Cerebellar nuclear complex (tissue), 1 donor: ENCODE measurements at regions not wholly inside any gene's neighbourhood (a gene's known extent, or its start where the extent isn't known, plus 50 kb on each side); places are given as distances from the start of the nearest gene placed in this dataset.

Source experiments
- DNase-seq, 2 experiments: peaks; one replicate each; lab custom pipeline; 2025; lab: John Stamatoyannopoulos, UW

DNA sequence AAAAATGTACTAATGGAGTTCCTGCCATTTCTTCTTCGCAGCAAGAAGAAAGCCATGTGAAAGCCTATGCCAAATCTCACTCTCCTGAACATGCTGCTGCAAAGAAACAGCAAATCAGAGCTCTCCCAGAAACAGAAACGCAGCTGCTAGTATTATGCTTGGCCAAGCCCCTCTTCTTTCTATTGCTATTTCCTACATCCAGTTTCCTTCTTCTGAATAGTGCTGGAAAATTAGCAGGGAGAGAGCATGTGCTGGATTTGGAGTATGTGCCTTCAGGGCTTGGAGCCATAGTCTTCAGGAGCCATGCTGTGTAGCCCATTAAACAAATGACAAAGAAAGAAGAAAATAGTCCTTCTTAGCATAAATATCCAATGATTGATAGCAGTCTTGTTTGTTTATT is 852.0 kb upstream of the PHF14 start:
- DNase-seq, result no peak

DNA sequence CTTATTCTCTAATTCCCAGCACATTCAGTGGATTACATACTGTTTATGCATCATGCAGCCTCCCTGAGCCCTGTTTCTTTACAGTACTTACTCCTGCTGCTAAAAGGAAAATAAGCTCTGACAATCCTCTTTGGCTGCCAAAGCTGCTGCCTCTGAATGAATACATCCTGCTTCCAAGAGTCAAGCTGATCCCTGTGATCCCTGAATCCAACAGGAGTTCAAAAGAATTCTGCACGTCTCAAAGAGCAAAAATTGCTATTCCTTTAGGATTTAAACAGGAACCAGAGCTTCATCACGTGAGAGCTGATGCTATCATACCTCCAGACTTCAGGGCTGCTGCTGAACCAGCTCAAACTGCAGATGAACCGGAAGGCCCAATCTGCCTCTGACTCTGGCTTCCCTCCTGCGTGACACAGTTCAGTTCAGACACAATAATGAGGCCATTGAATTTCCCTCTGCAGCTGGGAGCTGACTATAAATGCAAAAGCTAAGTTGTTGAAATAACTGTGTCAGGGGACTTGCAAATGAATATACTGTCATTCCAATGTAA is 851.0 kb upstream of the PHF14 start:
- no peak for DNase-seq

DNA sequence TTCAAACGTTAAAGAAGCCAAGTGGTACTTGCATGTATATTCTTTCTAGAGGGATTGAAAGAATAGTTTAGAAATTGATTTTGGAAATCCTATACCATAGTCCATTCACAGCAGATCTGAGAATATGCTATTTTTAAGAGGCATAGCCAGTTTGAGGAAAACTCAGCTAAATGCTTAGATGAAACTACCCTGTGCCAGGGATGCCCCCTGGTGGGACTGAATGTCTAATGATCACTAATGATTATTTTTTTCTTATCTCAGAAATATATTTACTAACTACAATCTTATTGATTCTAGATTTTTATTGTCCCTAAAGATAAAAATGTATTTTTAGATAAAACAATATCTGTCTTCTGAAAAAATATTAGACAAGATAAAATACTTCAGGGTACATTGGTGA is 844.9 kb upstream of the PHF14 start:
- DNase-seq, result no peak

DNA sequence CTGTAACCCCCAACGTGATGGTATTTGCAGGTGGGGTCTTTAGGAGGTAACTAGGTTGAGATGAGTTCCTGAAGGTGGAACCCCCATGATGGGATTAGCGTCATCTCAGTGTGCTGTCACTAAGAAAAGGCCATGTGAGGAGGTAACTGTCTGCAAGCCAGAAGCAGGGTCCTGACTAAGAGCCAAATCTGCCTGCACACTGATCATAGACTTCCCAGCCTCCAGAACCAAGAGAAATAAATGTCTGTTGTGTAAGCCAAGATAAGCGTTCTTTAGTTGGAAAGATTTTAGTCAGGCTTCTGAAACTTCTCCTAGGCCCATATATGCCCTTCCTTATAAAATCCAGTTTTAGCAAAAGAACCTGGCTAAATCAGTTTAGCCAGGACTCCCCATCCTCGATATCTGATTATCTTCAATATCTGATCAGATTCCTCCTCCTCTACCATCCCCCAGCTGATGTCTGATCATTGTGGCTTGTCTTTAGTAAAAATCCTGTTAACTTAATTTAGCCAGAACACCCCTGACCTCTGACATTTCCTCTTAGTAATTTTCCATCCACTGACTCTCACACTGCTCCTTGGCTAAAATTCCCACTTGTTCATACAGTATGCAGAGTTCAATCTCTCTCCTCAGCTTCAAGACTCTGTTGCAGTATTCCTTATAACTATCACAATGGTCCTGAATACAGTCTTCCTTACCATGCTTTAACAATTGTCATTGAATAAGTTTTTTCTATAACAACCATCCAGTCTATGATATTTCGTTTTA is 835.4 kb upstream of the PHF14 start:
- no peak for DNase-seq

DNA sequence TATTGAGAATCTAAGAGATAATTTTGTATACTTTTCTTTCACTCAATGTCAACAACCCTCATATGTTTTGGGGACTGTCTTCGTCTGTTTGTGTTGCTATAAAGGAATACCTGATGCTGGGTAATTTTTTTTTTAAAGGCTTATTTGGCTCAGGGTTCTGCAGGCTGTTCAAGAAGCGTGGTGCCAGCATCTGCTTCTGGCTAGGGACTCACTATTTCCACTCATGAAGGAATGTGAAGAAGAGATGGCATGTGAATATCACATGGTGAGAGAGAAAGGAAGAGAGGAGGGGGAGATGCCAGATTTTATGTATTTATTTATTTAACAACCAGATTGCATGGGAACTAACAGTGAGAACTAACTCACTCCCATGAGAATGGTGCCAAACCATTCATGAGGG is 827.4 kb upstream of the PHF14 start:
- DNase-seq, result no peak

DNA sequence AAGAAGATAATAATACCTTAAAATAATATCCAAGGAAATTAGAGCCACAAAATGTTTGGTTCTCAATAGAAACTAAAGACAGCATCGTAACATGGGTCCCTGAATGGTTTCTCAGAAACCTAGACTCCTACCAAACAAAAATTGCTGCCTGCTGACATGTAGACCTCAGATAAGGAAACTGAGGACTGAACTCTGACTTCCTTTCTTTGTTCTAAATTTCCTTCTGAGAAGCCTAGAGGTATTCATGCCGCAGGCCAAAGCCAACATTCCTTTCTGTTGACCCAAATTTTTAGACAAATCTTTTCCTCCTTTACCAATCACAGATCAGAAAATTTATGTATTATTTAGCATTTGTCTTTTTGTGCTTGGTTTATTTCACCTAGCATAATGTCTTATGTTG is 816.7 kb upstream of the PHF14 start:
- DNase-seq, result no peak

DNA sequence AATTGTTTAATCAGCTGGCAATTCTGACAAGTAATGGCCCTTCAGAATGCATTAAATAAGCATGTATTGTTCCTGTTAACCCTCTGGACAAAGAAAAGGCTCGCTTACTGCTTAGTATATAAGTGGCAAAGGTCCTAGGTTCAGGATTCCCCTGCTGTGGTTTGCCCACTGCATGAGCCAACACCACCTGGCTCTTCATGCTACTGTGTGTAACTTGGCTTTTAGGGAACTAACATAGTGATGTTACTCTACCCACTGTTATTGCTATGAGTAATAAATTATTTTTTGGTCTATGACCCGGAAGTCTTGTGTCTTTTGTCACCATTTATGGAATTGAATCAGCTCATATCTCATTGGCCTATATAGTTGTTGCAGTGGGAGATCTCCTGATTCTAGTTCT is 791.7 kb upstream of the PHF14 start:
- DNase-seq, result no peak

DNA sequence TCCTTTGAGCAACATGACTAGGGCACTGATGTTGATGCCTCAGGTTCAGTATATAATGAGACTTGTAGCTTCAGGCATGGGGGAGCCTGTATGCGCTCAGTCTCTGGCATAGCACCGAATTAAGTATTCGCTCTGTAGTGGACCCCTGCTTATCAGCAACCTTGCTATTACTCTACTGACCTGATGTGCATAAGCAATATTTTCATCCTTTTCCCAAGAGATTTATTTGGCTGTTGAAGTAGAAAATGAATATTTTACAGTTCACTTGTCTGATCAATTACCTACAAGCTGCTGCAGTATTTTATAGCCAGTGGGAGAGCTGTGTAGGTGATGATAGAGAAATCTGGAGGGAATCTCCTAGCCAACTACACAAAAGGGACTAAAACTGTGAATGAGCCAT is 781.6 kb upstream of the PHF14 start:
- DNase-seq, result no peak

DNA sequence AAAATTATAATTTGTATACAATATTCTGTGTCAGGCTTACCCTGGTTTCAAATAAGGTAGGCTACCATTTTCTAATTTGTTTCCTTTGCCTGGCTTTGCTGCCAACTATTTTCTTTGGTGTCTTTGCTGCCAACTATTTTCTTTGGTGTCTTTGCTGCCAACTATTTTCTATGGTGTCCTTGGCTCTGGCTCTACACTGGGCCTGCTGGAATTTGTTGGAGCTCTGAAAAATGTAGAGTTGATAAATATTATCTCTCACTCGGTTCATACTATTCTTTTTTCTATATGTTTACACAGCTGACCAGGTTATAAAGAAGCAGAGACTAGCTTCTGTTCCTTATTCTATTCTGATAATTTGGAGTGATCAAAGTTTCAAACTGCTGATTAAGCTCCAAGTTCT is 768.0 kb upstream of the PHF14 start:
- DNase-seq, result no peak

DNA sequence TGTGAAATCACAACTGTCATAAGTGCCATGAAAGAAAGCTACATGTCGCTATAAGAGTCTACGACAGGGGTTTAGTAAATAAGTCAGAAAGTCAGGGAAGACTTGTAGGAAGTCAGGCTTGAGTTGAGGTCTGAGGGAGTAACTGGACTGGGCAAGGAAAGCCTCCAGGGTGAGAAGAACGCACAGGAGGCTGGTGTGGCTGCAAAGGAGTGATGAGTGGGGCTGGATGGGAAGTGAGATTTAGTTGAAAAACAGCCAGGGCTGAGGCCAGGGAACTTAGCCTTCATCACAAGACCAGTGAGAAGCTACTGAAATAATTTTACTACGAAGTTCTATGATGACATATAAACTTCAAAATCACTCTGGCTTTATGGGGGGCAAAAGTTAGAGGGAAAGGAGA is 763.7 kb upstream of the PHF14 start:
- no peak for DNase-seq

DNA sequence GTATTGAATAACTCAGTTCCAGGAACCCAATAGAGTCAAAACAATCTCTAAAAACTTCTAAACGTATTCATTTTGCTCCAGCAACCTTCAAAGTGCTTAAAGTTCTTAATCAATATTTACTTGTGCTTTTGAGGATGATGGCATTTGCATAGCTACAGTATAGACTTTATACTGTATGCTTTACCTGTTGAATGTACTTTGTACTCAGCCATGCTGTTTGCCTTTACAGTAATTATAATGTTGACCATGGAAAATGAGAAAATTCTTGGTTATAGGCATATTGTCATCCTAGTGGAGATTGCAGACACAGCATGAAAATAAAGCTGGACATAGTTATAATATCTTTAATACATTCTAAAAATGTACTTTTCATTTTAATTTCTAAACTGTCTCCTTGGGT is 762.7 kb upstream of the PHF14 start:
- no peak for DNase-seq

DNA sequence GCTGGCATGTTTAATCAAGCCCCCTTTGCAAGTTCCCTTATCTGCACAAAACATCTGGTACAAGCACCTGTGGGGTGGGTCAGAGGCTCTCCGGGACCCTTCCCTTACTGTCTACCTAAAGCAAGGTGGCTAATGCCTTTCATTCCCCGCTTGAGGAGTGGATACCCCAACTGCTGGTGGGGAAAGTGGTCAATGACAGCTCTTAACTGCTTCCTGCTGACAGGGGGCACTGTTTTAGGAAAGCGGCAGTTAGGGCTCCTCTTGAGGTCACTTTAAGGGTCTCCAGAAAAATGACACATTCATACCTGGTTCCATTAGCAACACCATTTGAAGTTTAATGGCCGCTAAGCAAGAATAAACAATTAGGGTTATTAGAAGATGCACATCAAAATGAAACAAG is 761.8 kb upstream of the PHF14 start:
- no peak for DNase-seq

DNA sequence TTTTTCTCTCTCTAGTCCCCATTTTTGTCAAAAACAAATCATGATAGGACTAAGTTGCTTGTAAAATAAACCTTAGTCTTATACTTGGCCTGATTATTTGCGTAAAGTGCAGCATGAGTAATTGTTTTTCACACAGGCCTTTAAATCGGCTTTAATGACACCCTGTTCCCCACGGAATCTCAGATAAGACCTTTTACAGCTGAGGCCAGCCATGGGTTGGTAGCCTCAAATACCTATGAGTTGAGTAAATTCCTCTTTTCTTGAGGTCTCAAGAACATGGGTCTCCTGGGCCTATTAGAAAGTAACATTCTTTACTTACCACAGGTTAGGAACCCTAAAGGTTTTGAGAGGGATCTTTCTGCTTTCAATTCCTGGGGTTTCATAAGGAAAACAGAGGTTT is 761.0 kb upstream of the PHF14 start:
- DNase-seq, result no peak

DNA sequence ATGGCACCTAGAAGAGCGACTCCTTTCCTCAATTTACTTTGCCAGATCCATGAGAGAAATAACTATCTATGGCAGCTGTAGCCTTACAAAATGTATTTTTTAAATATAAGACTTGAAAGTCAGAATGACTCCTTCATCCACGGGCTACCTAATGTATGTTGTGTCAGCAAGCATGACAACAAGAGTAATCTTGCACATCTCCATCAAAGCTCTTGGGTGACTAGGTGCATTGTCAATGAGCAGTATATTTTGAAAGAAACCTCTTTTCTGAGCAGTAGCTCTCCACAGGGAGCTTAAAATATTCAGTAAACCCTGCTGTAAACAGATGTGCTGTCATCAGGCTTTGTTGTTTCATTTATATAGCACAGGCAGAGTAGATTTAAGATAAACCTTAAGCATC is 757.2 kb upstream of the PHF14 start:
- DNase-seq, result no peak

DNA sequence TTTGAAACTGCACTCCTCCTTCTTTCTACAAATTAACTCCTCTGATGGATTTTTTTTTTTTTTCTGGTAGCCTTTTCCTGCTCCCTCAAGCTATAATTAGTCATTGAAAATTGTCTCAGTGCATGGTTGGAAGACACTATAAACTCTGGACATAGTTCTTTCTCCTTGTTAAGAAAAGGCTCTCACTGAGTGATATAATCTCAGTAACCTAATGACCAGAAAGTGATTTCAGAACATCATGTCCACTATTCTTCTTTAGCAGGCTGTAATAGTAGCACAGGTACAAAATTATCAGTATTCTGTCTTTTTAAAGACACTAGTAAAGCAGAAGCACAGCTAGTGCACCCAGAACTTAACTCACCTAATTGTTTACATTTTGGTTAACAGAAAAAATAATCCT is 752.6 kb upstream of the PHF14 start:
- no peak for DNase-seq

DNA sequence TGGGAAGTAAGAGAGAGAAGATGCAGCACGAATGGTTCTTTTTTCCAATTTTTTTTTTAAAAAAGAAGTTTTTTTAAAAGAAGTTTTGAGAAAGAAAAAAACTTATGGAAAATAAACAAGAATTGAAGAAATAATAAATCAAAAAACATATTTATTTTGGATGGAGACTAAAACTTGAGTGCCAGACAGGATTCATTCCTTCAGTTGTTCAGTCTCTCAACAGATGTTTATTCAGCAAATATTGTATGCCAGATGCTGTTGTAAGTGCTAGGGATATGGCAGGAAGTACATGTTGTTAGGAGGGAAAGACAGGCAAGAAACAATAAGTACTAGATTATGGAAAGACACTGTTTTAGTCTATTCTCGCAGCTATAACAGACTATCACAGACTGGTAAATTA is 750.7 kb upstream of the PHF14 start:
- no peak for DNase-seq

DNA sequence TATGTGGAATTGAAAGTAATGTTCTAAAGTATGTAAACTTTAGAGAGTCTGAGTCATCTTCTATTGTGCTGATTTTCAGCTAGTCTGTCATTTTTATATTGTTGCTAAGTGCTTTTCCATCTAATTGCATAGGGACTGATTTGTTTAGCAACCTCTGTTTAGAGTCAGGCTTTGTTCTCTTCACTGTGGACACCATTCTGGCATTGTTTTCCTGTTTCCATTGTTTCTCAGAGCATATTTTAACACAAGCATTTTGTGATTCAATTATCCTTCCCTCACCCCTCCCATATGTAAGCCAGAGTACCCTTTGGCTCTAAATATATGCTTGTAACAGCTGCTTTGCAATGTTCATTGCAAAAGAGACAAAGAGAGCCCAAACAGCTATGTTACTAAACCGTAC is 748.4 kb upstream of the PHF14 start:
- DNase-seq, result no peak

DNA sequence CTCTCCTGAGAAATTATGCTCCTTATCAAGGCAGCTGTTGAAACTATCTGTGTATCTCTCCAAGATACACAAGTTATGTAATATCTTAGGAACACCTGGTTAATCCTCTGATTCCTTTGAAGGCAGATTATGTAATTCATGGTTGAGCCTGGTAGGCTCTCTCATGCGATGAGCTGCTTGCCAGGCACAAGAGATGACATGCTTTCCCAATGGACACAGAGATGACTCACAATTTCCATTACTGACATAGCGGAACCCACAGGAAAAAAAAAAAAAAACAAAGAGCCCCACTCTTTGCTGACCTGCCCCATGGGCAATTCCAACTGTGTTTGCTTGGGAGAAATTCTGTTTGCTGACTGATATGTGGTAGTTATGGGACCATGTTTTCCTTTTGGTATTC is 736.4 kb upstream of the PHF14 start:
- DNase-seq, result no peak

DNA sequence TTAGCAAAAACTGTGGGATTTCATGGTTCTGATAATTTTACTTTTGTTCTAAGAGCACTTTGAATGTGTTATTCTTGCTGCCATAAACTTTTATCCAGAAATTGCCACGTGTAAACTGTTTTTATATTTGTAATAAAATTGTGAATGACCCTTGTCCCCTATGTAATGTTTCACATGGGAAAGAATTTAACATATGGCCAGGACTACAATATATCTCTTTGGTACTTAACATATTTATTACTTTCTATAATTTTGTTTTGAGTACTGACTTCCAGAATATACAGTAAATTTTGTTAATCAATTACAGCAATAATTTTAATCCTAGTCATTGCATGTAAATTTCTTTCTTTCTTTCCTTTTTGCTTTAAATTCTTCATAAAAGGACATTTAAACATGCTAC is 735.0 kb upstream of the PHF14 start:
- no peak for DNase-seq

DNA sequence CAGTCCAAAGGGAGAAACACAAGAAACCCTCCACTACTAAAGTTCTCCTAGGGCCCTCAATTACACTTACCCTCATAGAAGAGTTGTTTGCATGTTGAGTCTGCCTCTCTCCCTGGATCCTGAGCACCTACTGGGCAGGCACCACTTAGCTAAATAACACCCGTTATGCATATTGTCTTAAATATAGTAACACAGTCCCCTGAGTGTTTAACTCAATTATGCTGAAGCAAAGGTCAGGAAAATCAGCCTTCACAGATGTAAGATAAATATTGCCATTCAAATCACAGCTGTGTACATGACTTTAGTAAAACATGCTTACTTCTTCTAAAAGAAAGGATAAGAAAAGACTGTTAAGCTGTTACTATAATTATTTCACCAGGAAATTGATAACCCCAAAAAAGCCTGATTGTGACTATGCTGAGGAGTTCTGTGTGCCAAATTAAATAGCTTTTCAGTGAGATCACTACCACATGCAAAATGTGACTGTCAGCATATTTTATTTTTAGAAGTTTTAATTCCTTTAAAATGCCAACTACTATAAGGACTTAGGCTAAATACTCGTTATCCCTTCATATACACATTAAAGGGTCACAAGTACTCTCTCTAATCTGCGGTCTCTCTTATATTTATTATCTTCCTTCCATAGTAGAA is 733.9 kb upstream of the PHF14 start:
- DNase-seq, result no peak

DNA sequence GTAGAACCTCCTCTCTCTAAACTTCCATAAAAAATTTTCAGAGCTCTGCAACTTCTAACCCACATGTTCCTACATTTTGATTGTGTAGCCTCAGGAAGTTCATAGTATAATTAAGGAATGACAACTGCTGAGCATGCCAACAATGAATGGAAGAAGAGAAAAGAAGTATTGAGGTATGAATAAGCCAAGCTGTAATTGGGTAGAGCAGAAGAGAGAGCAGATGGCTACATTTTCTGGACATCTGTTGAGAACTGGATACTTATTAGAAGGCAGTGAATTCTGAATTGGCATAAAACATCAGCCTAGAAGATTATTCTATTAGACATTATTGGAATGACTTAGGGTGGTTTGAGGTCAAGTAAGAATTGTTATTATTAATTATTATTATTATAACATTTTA is 728.3 kb upstream of the PHF14 start:
- DNase-seq, result no peak

DNA sequence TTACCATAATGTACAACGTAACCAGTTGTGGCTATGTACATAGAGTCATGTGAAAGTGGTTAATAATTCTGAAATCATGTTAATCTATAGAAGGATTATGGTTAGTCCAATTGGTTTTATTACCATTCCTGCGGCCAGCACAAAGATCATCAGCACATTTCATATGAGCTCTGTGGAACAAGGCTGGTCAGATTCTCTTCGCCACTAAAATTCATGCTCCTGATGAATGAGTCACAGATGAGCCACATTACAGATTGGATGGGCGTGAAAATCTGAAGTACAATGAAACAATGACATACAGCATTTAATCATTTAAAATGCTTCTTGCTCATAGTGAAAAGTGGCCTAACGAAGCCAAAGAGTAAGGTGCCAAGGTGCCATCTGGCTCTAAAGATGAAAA is 716.2 kb upstream of the PHF14 start:
- DNase-seq, result no peak

DNA sequence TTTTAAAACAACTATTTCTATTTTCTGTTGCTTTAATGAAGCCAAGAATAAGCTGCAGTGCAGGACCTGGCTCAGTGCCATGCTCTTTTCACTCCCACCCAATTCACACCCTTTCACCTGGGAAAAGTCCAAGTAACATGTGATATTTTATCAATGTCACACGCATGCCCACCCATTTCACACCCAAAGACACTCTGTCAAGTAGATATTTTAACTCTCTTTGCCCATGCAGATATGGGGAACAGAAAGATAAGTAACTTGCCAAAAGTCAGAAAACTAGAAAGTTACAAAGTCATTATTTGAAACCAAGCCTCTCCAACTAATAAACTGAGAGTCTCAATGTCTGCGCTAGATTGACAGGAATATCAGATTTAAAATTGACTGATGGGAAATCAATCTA is 706.7 kb upstream of the PHF14 start:
- DNase-seq, result no peak

DNA sequence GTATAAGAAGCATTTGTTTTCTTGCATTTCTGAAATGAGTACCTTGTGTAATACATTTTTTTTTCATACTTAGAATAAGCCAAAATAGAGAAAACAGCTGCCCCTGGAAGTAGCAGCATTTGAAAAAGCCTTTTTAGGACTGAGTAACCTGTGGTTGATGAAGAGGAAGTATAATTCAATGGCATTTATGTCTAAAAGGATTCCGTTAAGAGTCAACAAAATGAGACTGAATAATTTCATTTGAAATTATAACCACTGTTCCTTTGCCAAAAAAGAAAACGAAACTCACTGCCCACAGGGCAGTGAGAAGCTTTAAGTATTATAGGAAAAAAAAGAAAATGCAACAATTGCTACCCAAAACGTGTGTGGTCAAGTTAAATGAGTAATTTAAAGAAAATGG is 705.6 kb upstream of the PHF14 start:
- no peak for DNase-seq
